GM13976 (cell line): ENCODE measurements at regions not wholly inside any gene's neighbourhood (a gene's known extent, or its start where the extent isn't known, plus 50 kb on each side); places are given as distances from the start of the nearest gene placed in this dataset.

Experiments
- DNase-seq: peaks from one replicate; pipeline ENCODE4 v3.0.0; 2012; ENCODE audit warnings: low spot score
- in situ Hi-C: fragments of 300-500 bp; cut with MboI; formaldehyde crosslinking; loops from one replicate; pipeline ENCODE4 v1.12.0; 2022; ENCODE audit warnings: low sequenced_read_pairs, mixed read lengths, inconsistent platforms; ENCODE audit not compliant: unreplicated experiment
- TF ChIP-seq, protein P1 (sequence below): IDR thresholded peaks from 2 replicates; pipeline ENCODE4 v1.5.1; 2012; ENCODE audit warnings: borderline replicate concordance, mild to moderate bottlenecking; ENCODE audit not compliant: insufficient read depth; ENCODE audit errors: extremely low read depth, missing control alignments, control extremely low read depth

DNA sequence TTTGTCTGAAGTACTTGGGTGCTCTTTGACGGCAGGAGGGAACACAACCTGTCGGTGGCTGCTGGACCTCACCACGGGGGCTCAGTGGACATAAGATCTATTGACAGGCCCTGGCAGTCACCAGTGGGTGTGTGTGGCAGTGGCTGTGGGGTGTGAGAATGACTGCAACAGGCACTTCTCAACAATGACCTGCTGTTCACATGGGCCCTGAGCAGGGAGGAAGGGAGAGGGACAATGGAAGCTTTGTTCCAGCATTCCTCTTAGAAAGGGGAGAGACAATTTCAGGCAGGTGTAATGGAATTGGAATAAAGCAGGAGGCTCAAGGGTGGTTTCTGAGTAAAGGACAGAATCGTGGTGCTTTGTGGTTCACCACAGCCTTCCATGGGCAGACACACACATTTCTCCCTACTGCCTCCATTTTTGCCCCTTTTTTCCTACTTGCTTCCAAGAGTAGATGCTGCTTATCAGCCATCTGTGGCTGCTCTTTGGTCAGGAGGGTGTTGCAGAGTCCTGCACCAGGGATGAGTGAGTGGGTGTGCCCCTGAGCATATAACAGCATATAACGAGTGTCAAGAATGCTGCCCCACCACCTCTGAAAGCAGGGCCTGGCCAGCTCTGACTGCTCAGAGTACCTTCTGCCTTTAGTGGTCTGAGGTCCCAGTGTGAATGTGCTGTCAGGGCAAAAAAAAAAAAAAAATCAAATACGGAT, 267.7 kb downstream of the RASSF9 start:
- no peak for DNase-seq
- in situ Hi-C loops: no loop called here
- TF ChIP-seq, protein P1, sequence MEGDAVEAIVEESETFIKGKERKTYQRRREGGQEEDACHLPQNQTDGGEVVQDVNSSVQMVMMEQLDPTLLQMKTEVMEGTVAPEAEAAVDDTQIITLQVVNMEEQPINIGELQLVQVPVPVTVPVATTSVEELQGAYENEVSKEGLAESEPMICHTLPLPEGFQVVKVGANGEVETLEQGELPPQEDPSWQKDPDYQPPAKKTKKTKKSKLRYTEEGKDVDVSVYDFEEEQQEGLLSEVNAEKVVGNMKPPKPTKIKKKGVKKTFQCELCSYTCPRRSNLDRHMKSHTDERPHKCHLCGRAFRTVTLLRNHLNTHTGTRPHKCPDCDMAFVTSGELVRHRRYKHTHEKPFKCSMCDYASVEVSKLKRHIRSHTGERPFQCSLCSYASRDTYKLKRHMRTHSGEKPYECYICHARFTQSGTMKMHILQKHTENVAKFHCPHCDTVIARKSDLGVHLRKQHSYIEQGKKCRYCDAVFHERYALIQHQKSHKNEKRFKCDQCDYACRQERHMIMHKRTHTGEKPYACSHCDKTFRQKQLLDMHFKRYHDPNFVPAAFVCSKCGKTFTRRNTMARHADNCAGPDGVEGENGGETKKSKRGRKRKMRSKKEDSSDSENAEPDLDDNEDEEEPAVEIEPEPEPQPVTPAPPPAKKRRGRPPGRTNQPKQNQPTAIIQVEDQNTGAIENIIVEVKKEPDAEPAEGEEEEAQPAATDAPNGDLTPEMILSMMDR: no peak

- in situ Hi-C loops: no loop called here
- DNase-seq: no peak
- TF ChIP-seq, protein P1: no peak
Observed at GRCh38 chr12:85569261-85569660, 266.9 kb downstream of the RASSF9 start.

DNA sequence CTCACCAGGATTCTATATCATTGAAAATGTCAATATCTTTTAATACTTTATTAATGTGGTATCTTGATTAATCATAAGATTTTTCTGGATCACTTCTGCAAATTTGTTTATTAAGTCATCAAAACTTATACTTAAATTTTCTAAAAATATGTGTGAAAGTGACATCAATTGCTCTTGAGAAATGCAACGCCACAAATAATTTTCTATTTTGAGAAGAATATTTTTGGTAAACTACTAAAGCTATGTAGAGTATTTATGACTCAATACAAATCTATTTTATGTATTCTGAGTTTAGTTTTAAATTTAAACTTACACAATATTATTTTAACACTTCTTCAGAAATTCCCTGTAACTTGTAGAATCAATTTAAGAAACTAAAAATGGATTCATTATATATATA, 263.3 kb downstream of the RASSF9 start:
- TF ChIP-seq, protein P1: no peak
- in situ Hi-C loops: loop anchor here (10.0 kb wide), 1 partner anchor 292 kb away; no protein-coding TSS in a partner anchor
- no peak for DNase-seq

DNA sequence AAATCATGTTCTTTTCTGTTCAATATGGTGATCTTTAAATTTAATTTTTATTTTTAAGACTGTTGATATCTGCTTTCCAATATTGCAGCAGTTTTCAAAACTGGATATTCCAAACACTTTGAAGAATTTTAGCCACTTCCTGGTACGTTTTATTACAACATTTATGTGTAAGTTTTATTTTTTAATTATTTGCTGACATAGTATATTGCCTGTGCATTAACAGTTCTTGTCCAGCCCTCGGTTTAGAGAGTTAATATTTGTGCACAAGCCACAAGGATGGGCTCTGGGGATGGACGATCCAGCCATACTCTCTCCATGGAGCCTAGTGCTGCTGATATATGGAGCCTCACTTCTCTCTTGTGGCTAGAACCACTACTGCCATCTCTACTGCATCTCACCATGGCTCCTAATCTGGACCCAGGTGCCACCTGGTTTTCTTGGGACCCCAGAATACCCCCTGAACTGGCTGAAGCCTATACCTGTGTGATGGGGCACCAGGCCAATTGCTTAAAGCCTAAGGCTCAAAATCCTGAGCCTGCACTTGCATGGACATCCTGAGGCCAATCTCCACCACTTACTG, 262.5 kb downstream of the RASSF9 start:
- DNase-seq: no peak
- in situ Hi-C loops: loop anchor here (10.0 kb wide), 1 partner anchor 291 kb away; no protein-coding TSS in a partner anchor
- TF ChIP-seq, protein P1: no peak

GRCh38 chr12:85574291-85574690, 261.9 kb downstream of the RASSF9 start:
- TF ChIP-seq, protein P1: no peak
- in situ Hi-C loops: loop anchor here (10.0 kb wide), 1 partner anchor 291 kb away; no protein-coding TSS in a partner anchor
- DNase-seq: no peak

DNA sequence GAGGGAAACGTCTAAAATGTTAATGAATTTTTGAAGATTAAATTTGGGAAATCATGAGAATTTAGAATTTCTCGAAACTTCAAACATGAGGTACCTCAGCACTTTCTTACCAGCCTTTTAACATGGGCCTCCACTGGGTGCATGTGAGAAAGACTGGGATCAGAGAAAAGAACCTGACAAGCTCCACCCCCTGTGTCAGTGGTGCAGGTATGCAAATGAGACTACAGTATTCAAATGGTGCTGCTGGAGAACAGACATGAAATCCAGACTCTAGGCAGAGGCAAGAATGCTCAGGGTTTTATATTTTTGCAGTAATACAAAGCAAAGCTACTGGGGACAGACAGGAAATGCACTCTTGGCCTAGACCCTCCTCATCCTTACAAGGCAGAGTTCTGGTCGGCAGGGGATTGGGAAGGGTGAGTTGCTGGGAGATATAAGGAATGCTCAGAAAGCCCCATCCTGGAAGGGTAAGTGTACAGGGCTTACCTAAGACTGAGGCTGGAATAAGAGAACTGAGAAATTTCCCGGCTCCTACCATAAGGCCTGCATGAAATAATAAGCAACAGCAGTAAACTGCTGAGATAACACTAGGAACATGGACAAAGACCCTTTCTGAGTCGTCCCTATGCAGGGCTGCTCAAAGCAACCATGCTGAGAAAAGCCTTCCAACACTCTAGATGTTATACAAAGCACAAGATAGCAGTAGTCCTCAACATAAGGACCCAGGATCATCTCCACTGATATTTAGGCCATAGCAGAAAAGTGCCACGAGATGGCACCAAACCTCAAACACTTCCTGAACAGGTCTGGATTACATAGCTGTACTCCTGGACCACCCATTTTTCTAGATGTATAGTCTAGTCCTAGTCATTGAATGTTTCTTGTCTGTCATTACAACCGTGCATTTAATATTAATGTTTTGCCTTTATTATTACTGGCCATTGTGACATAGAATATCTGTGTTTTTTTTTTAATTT, 260.8 kb downstream of the RASSF9 start:
- peak; percentile 42 for DNase-seq
- in situ Hi-C loops: loop anchor here (10.0 kb wide), 1 partner anchor 289 kb away; no protein-coding TSS in a partner anchor
- TF ChIP-seq, protein P1: peak; percentile 39
